Activated naive CD8-positive, alpha-beta T cell treated with anti-CD3 and anti-CD28 coated beads for 36 hours (primary cell): ENCODE measurements at regions not wholly inside any gene's neighbourhood (a gene's known extent, or its start where the extent isn't known, plus 50 kb on each side); places are given as distances from the start of the nearest gene placed in this dataset.

ENCODE experiments used
- DNase-seq: peaks from one replicate; pipeline ENCODE4 v3.0.0; 2021
- H3K27ac Mint-ChIP-seq: one replicate; pipeline ENCODE4 v1.8.0; 2022; ENCODE audit warnings: mild to moderate bottlenecking, moderate library complexity, mixed read lengths
- H3K27me3 Mint-ChIP-seq: one replicate; pipeline ENCODE4 v1.8.0; 2022; ENCODE audit warnings: mild to moderate bottlenecking, mixed read lengths
- H3K36me3 Mint-ChIP-seq: one replicate; pipeline ENCODE4 v1.8.0; 2021; ENCODE audit warnings: mild to moderate bottlenecking, mixed read lengths
- H3K4me1 Mint-ChIP-seq: one replicate; pipeline ENCODE4 v1.8.0; 2021; ENCODE audit warnings: mixed read lengths
- H3K4me3 Mint-ChIP-seq: one replicate; pipeline ENCODE4 v1.8.0; 2022; ENCODE audit warnings: mild to moderate bottlenecking, moderate library complexity, mixed read lengths
- H3K9me3 Mint-ChIP-seq: one replicate; pipeline ENCODE4 v1.8.0; 2022; ENCODE audit warnings: mixed read lengths

DNA sequence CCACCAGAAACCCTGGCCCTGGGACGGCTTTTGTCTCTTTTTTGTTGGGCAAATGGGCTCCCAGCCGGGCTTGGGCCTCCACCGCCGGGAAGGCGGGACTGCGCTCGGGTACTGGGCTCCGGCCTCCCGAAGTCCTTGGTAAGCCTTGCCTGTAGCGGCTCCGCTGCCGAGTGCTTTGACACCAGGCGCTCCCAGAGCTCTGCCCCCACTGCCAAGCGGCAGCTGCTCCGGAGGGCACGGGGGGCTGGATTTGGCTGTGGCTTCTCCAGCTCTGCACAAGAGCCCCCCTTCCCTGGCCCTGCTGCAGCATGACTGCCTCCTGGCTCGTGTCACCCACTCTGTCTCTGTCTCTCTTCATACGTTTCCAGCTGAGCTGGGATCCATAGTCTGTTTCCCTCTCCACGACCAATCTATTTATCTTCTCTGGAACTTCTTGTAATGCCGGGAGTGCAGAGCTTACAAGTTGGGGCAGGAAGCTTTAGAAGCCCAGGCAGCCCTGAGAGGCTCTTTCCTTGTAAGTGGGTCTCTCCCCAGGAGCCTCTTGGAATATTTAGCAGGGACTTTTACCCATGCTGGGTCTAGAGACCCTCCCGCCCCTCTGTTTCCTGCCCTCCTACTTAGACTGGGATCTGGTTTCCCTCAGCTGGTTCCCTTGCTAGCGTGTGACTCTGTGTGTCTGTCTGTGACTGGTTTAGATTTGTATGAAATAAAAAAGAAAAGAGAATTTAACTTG is 246.9 kb upstream of the GSE1 start:
- DNase-seq, result no peak
- H3K27ac Mint-ChIP-seq, result no peak overlapping the region
- H3K9me3 Mint-ChIP-seq, result no peaks in the 10 kb centered on the region
- no peaks in the 10 kb centered on the region for H3K36me3 Mint-ChIP-seq
- no peak overlapping the region for H3K4me3 Mint-ChIP-seq
- no peaks in the 10 kb centered on the region for H3K4me1 Mint-ChIP-seq
- no peaks in the 10 kb centered on the region for H3K27me3 Mint-ChIP-seq

DNA sequence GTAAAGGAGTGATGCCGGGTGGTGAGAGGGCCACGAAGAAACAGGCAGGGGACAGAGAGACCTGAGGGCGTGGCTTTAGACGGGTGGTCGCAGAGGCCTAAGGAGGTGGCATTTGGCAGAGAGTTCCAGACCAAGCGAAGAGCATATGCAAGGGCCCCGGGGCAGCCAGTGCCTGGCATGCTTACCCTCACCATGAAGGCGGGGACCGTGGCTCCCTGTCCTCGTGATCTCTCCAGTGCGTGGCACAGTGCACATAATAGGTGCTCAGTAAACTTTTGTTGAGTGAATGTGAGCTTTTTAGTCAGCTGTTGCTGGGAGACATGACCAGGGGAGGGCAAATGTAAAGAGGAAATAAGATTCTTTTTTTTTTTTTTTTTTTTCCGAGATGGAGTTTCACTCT is 245.6 kb upstream of the GSE1 start:
- DNase-seq, result no peak
- Mint-ChIP-seq H3K27me3 (no peaks in the 10 kb centered on the region), H3K36me3 (no peaks in the 10 kb centered on the region), H3K4me1 (peaks cover 1% of the 10 kb centered on the region), H3K9me3 (no peaks in the 10 kb centered on the region), H3K4me3 (no peak overlapping the region), H3K27ac (no peak overlapping the region)

DNA sequence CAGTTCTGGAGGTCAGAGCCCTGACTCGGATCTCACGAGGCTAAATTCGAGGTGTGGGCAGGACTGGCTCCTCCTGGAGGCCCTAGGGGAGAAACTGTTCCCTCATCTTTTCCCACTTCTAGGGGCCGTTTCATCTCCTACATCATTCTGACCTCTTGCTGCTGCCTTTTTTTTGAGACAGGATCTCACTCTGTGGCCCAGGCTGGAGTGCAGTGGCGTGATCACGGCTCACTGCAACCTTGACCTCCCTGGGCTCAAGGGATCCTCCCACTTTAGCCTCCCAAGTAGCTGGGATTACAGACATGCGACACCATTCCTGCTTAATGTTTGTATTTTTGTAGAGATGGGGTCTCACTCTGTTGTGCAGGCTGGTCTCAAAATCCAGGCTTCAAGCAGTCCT is 244.1 kb upstream of the GSE1 start:
- Mint-ChIP-seq H3K27ac (no peak overlapping the region), H3K4me1 (peaks cover 6% of the 10 kb centered on the region), H3K9me3 (no peaks in the 10 kb centered on the region), H3K36me3 (no peaks in the 10 kb centered on the region), H3K4me3 (no peak overlapping the region), H3K27me3 (no peaks in the 10 kb centered on the region)
- DNase-seq, result no peak

DNA sequence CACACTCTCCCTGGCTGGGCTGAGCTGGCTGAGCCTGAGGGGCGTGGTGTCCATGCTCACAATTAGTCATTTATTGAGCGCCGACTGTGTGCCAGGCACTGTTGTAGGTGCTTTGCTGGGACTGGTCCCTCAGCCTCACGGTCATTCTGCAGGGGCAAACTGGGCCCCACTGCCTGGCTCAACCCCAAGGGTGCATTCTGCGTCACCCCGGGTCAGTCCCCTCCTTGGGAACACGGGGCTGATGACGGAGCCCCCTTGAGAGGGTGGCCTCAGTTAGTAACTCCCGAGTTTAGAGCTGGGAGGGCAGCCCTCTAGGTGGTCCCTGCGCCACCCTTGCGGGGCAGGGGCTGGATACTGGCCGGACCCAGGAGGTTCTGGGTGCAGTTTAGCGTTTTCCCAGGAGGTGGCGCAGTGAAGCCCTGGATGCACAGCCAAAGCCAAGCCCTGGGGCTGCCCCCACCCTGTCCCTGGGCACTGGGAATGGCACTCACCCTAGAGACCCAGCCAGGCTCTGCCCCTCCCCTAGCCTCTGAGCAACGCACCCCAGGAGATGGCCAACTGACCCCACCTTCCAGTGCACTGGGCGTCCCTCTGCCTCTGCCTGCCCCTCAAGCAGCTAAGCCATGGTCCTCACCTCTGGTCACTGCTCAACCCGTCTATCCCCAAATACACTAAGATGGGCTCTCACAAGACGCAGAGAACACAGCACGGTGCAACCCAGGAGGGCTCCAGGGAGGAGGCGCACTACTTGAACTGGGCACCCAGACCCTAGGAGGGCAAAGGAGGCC is 243.2 kb upstream of the GSE1 start:
- H3K4me1 Mint-ChIP-seq, result peaks cover 6% of the 10 kb centered on the region
- no peaks in the 10 kb centered on the region for H3K36me3 Mint-ChIP-seq
- H3K27ac Mint-ChIP-seq, result no peak overlapping the region
- no peaks in the 10 kb centered on the region for H3K27me3 Mint-ChIP-seq
- peak; percentile 35 for DNase-seq
- no peaks in the 10 kb centered on the region for H3K9me3 Mint-ChIP-seq
- H3K4me3 Mint-ChIP-seq, result no peak overlapping the region

DNA sequence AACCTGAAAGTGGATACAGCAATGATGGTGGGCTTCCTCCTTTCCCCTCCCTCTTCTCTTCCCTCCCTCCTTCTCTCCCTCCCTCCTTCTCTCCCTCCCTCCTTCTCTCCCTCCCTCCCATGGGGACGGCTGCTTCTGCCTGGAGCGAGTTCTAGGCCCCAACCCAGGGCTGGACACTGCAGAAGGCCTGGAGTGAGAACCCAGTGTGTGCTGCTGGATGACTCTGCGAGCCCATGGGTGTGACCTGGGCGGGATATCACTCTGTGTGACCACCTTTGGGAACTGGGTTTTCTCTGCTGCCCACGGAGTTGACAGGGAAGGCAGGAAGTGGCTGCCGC is 242.6 kb upstream of the GSE1 start:
- DNase-seq, result no peak
- Mint-ChIP-seq H3K4me1 (peaks cover 6% of the 10 kb centered on the region), H3K36me3 (no peaks in the 10 kb centered on the region), H3K27ac (no peak overlapping the region), H3K4me3 (no peak overlapping the region), H3K27me3 (no peaks in the 10 kb centered on the region), H3K9me3 (no peaks in the 10 kb centered on the region)

DNA sequence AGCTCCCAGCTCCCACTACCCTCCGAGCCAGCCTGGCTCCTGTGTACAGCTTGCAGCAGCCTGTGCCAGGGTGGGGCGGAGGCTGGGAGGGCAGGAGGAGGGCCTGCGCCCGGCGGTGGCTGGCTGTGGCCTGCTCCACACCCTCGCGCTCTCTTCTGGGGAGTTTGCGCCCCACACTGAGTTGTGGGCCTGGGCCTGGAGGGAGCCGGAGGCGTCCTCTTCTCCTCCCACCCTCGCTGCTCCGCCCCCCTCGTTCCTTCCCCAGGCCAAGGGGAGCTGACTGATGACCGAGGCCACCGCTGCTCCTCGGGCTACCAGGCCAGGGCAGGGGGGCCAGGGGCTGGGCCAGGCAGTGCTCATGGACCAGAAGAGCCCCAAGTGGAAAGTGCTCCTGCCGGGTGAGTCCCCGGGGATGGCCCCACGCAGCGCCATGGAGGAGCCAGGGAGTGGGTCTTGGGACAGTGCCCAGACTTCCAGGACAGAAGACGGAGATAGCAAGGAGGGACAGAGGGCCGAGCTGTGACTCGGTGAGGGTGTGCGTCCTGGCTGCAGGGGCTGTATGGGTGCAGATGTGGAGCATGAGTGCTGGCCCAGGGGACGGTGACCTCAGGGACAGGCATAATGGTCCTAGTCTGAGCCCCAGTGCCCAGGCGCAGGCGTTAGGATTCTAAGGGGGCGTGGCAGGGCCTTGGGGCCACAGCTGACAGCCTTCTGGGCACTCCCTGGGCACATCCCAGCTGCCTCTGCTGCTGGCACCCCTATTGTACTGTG is 242.1 kb upstream of the GSE1 start:
- Mint-ChIP-seq H3K27me3 (no peaks in the 10 kb centered on the region), H3K4me3 (no peak overlapping the region), H3K27ac (no peak overlapping the region), H3K4me1 (peaks cover 6% of the 10 kb centered on the region), H3K36me3 (no peaks in the 10 kb centered on the region), H3K9me3 (no peaks in the 10 kb centered on the region)
- no peak for DNase-seq

DNA sequence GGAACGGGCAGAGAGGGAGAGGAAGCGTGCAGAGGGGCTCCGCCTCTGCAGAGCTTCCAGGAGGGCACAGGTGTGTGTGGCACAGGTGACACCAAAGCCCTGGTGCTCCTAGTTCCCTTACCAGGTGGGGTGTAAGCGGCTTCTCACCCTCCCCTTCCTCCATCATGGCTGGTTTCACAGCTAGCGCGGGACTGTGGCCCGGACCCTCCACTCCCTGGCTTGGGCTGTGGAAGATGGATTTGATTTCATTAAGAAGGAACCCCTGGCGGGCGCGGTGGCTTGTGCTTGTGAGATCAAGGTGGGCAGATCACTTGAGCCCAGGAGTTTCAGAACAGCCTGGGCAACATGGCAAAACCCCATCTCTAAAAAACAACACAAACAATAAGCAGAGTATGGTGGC is 241.2 kb upstream of the GSE1 start:
- Mint-ChIP-seq H3K9me3 (no peaks in the 10 kb centered on the region), H3K27me3 (no peaks in the 10 kb centered on the region), H3K36me3 (no peaks in the 10 kb centered on the region), H3K4me1 (peaks cover 6% of the 10 kb centered on the region), H3K4me3 (no peak overlapping the region), H3K27ac (no peak overlapping the region)
- DNase-seq, result no peak

DNA sequence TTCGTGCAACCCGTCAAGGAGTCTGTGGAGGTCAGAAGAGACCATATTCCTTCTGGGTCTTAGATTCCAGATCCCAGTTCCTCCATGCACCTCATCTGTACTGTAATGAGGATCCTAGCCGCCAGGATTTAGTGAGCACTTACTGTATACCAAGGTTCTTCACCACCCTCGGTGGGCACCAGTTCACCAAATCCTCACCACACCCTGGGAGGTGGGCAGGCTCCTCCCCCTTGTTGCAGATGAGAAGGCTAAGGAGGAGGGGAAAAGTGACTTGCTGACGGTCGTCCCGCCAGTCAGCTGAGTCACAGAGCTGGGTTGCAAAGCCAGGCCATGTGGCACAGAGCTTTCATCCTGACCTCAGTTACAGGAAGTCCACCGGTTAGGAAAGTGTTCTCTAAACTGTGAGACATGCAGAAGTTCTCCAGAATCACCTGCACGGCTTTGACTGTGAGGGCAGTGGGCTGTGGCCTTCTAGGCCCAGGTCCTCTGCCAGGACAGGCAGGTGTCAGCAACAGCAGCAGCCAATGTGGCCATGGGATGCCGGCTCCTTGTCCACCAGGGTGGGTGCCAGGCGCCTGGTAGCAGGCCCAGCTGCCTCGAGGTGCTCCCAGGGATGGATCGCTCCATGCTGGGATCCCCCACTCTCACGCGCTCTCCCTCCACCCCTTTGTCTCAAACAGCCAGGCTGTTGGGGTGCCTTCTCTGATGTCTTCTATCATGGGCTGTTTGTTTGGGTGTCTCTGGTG is 240.3 kb upstream of the GSE1 start:
- no peak overlapping the region for H3K27ac Mint-ChIP-seq
- H3K36me3 Mint-ChIP-seq, result no peaks in the 10 kb centered on the region
- peaks cover 3% of the 10 kb centered on the region for H3K27me3 Mint-ChIP-seq
- H3K4me1 Mint-ChIP-seq, result peaks cover 6% of the 10 kb centered on the region
- peak; percentile 44 for DNase-seq
- H3K9me3 Mint-ChIP-seq, result no peaks in the 10 kb centered on the region
- no peak overlapping the region for H3K4me3 Mint-ChIP-seq

DNA sequence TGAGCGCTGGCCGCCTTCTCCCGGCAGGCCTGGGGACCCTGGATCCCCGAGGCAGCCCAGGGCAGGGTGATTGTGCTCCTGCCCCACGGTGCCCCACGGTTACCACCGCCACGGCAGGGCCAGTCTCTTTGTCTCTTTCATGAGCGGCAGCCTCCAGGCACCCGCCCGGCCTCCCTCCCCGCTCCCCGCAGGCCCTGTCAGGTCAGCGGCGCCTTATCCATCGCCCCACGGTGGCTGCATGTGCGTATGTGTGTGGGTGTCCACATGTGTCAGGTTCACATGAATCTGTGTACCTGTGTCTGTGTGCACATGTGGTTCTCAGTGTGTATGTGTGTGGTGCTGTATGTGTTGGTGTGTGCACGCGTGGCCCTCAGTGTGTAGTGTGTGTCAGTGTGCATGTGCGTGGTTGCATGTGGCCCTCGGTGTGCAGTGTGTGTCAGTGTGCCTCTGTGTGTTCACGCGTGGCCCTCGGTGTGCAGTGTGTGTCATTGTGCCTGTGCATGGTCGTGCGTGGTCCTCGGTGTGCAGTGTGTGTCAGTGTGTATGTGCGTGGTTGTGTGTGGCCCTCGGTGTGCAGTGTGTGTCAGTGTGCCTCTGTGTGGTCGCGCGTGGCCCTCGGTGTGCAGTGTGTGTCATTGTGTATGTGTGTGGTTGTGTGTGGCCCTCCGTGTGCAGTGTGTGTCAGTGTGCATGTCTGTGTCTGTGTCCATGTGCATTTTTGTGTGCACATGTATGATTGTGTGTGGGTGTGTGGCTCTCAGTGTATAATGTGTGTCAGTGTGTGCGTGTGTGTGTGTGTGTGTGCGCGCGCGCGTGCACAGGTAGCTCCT is 239.2 kb upstream of the GSE1 start:
- Mint-ChIP-seq H3K9me3 (no peaks in the 10 kb centered on the region), H3K27me3 (peaks cover 10% of the 10 kb centered on the region), H3K4me3 (no peak overlapping the region), H3K4me1 (peaks cover 6% of the 10 kb centered on the region), H3K36me3 (no peaks in the 10 kb centered on the region), H3K27ac (no peak overlapping the region)
- no peak for DNase-seq

DNA sequence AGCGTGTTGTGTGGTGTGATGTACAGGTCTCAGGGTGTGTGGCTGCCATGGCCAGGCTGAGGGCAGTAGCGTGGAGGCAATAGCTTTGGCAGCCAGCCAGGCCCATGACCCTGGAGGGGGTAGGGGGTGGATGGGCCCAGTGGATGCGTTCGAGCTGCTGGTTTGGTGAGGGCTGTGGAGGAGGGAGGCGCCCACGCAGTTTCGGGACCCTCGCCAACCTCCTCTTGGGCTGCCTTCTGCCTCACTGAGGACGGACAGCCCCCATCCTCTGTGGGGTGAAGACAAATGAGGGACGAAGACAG is 238.6 kb upstream of the GSE1 start:
- Mint-ChIP-seq H3K4me1 (peaks cover 6% of the 10 kb centered on the region), H3K36me3 (no peaks in the 10 kb centered on the region), H3K9me3 (no peaks in the 10 kb centered on the region), H3K27ac (no peak overlapping the region), H3K4me3 (no peak overlapping the region), H3K27me3 (peaks cover 10% of the 10 kb centered on the region)
- DNase-seq, result no peak

DNA sequence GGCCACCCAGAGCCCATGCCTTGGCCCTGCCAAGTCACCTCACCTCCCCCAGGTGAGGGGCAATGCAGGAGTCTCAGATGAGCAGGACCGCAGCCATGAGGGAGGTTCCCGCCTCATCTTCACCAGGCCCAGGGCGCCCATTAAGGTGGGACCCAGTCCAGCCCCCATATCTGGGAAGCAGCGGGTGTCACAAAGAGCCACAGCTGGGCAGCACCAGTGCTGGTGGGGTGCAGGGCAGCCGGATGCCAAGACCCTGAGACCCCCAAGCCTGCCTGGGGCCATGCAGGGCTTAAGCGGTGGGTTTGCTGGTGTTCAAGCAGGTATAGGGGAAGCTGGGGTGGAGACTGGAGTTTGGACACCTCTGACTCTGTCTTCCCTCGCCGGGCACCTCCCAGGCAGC is 237.8 kb upstream of the GSE1 start:
- peaks cover 10% of the 10 kb centered on the region for H3K27me3 Mint-ChIP-seq
- H3K4me3 Mint-ChIP-seq, result no peak overlapping the region
- no peak overlapping the region for H3K27ac Mint-ChIP-seq
- no peaks in the 10 kb centered on the region for H3K36me3 Mint-ChIP-seq
- peaks cover 6% of the 10 kb centered on the region for H3K4me1 Mint-ChIP-seq
- no peak for DNase-seq
- H3K9me3 Mint-ChIP-seq, result no peaks in the 10 kb centered on the region

DNA sequence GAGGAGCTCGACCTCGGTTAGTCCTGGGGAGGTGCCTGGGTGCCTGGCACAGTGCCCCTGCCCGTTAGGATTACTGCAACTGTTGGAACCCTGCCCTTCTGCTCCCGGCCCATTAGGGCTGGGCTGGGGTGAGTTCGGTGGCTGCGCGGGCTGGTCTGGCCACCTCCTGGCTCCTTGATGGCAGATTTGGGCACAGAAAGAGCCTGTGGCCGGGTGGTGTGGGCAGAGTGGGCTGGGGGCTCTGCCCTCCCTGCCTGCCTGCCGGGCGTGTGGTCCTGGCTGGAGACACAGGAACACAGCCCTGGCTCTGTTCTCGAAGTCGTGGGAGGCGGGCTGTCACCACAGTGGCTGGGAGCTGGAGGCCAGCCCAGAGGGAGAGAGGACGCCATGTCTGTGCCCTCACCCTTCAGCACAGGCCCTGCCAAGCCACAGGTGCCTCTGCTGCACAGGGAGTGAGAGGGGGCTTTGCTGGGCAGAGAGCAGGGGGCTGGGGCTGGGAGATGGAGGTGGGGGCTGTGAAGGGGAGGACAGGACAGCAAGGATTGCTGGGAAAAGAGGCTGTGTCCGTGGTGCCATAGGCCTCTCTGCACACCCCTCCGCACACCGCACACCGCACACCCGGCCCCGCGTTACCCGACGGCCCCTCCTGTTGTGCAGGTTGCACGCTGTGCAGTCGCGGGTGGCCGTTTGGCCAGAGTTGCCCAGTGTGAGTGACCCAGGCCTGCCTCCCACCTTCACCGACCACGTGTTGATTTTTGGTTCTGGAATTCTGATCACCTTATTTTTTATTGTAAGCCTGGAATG is 236.6 kb upstream of the GSE1 start:
- Mint-ChIP-seq H3K36me3 (no peaks in the 10 kb centered on the region), H3K9me3 (no peaks in the 10 kb centered on the region), H3K27me3 (peaks cover 14% of the 10 kb centered on the region), H3K27ac (no peak overlapping the region), H3K4me1 (peaks cover 6% of the 10 kb centered on the region), H3K4me3 (no peak overlapping the region)
- no peak for DNase-seq

DNA sequence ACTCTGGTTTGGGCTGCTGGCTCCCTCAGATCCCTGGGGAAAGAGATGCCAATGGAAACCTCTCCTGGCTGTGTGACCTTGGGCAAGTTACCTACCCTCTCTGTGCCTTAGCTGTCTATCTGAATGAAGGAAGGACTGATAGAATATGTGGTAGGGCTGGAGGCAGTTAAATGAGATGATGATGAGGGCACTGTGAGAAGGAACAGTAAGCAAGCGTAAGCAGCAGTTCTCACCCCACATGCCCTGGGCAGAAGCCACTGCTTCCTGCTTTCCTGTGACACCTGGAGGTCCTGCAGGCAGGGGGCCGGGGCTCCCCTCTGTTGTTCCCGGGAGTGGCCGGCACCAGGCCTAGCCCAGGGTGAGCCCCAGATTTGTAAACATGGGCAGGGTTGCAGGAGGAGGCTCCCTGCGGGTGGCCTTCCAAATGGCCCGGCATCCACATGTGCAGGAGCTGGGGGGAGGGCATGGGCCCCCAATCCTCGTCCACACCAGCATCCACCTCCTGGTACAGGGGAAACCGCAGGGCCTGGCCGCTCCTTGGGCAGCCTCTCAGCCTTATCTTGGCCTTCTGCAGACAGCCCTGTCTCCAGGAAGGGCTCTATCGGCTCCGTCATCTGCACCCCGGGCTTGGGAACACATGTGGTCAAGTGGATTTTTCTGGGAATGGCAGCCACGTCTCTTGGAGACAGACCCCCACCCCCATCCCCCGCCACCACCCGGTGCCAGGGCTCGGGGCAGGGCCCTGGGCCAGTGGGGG is 235.6 kb upstream of the GSE1 start:
- Mint-ChIP-seq H3K36me3 (no peaks in the 10 kb centered on the region), H3K4me1 (peaks cover 4% of the 10 kb centered on the region), H3K27me3 (peaks cover 14% of the 10 kb centered on the region), H3K4me3 (no peak overlapping the region), H3K27ac (no peak overlapping the region), H3K9me3 (no peaks in the 10 kb centered on the region)
- DNase-seq, result no peak
